Neural progenitor cell (in vitro differentiated cells): ENCODE measurements at regions not wholly inside any gene's neighbourhood (a gene's known extent, or its start where the extent isn't known, plus 50 kb on each side); places are given as distances from the start of the nearest gene placed in this dataset.

ENCODE experiments used
- DNase-seq: peaks from one replicate; pipeline ENCODE4 v3.0.0-alpha.2; 2016; ENCODE audit warnings: low spot score
- H2AFZ ChIP-seq: fragments of 200-600 bp; sonication (generic); replicated peaks from 2 replicates; pipeline ENCODE4 v1.6.1; 2016; ENCODE audit warnings: antibody characterized with exemption
- H3F3A ChIP-seq: fragments of 200-600 bp; sonication (generic); 2 replicates; pipeline ENCODE4 v1.6.1; 2016; ENCODE audit warnings: antibody characterized with exemption, low read depth
- H3K27ac ChIP-seq: fragments of 200-600 bp; sonication (generic); 2 replicates; pipeline ENCODE4 v1.5.1; 2016; ENCODE audit warnings: mild to moderate bottlenecking
- H3K27me3 ChIP-seq: fragments of 200-600 bp; sonication (generic); 2 replicates; pipeline ENCODE4 v1.6.1; 2016; ENCODE audit warnings: mild to moderate bottlenecking, moderate library complexity
- H3K36me3 ChIP-seq: fragments of 200-600 bp; sonication (generic); 2 replicates; pipeline ENCODE4 v1.5.1; 2016
- H3K4me1 ChIP-seq: fragments of 200-600 bp; sonication (generic); 2 replicates; pipeline ENCODE4 v1.6.1; 2016; ENCODE audit warnings: mixed run types
- H3K4me2 ChIP-seq: fragments of 200-600 bp; sonication (generic); 2 replicates; pipeline ENCODE4 v1.6.1; 2016
- H3K4me3 ChIP-seq: fragments of 200-600 bp; sonication (generic); 2 replicates; pipeline ENCODE4 v1.5.1; 2016
- H3K79me2 ChIP-seq: fragments of 200-600 bp; sonication (generic); 2 replicates; pipeline ENCODE4 v1.6.1; 2016; ENCODE audit warnings: low read depth
- H3K9ac ChIP-seq: fragments of 200-600 bp; sonication (generic); 2 replicates; pipeline ENCODE4 v1.6.1; 2016
- H3K9me3 ChIP-seq: fragments of 200-600 bp; sonication (generic); 2 replicates; pipeline ENCODE4 v1.5.1; 2016; ENCODE audit warnings: low read depth
- H4K20me1 ChIP-seq: fragments of 200-600 bp; sonication (generic); 2 replicates; pipeline ENCODE4 v1.6.1; 2016; ENCODE audit warnings: low read depth
- H3K27ac Mint-ChIP-seq: 3 replicates; pipeline ENCODE4 v1.8.0; 2021; ENCODE audit warnings: mixed read lengths
- H3K27me3 Mint-ChIP-seq: 2 replicates; pipeline ENCODE4 v1.8.0; 2022; ENCODE audit warnings: low read depth, mild to moderate bottlenecking, inconsistent platforms, moderate library complexity, mixed read lengths; ENCODE audit not compliant: insufficient read depth
- H3K36me3 Mint-ChIP-seq: 3 replicates; pipeline ENCODE4 v1.8.0; 2021; ENCODE audit warnings: mixed read lengths
- H3K4me1 Mint-ChIP-seq: 3 replicates; pipeline ENCODE4 v1.8.0; 2021; ENCODE audit warnings: mixed read lengths
- H3K4me3 Mint-ChIP-seq: 3 replicates; pipeline ENCODE4 v1.8.0; 2021; ENCODE audit warnings: mild to moderate bottlenecking, moderate library complexity, mixed read lengths
- H3K9me3 Mint-ChIP-seq: 3 replicates; pipeline ENCODE4 v1.8.0; 2020; ENCODE audit warnings: mixed read lengths
- CTCF ChIP-seq: fragments of 200-600 bp; sonication (generic); IDR thresholded peaks from 2 replicates; pipeline ENCODE4 v1.5.1; 2017; ENCODE audit warnings: antibody characterized with exemption, mild to moderate bottlenecking
- EZH2 ChIP-seq: fragments of 200-600 bp; sonication (generic); IDR thresholded peaks from 2 replicates; pipeline ENCODE4 v1.6.1; 2017; ENCODE audit warnings: antibody characterized with exemption, mild to moderate bottlenecking, moderate library complexity
- EZH2phosphoT487 ChIP-seq: fragments of 200-600 bp; sonication (generic); IDR thresholded peaks from 2 replicates; pipeline ENCODE4 v1.6.1; 2017; ENCODE audit warnings: antibody characterized with exemption

DNA sequence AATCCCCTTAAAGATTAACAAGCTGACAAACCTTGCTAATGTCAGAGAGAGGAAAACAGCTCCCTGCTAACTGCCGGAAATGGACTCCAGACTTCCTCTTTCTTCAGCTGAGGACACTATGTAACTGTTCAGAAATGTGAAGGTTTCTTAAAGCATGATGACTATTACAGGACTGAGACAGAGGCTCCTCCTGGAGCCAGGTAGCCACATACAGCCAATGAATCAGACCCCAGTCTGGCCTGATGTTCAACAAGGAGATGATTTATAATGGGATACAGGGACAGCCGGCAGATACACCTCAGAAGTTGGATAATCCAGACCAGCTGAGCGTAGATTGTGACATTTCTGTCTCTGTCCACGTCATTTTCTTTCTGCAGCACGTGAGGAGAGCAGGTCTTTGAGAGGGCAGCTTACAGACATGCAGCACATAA is 216.2 kb downstream of the HS3ST3A1 start:
- Histone ChIP-seq H3F3A (no peaks in the 10 kb centered on the region), H3K36me3 (no peaks in the 10 kb centered on the region), H2AFZ (peak overlapping the region; percentile 11), H4K20me1 (no peaks in the 10 kb centered on the region), H3K4me1 (peaks cover 6% of the 10 kb centered on the region), H3K79me2 (no peaks in the 10 kb centered on the region), H3K27me3 (no peaks in the 10 kb centered on the region), H3K9ac (no peak overlapping the region), H3K9me3 (no peaks in the 10 kb centered on the region), H3K4me2 (no peak overlapping the region), H3K4me3 (no peak overlapping the region), H3K27ac (no peak overlapping the region)
- TF ChIP-seq EZH2 = no peak
- TF ChIP-seq EZH2phosphoT487 = no peak
- no peak for TF ChIP-seq CTCF
- no peaks in the 10 kb centered on the region for H3K36me3 Mint-ChIP-seq
- H3K27me3 Mint-ChIP-seq = no peaks in the 10 kb centered on the region
- no peaks in the 10 kb centered on the region for H3K9me3 Mint-ChIP-seq
- no peak overlapping the region for H3K4me3 Mint-ChIP-seq
- H3K4me1 Mint-ChIP-seq = peaks cover 4% of the 10 kb centered on the region
- no peak for DNase-seq
- H3K27ac Mint-ChIP-seq = no peak overlapping the region

- Histone ChIP-seq H3K36me3 (no peaks in the 10 kb centered on the region), H3F3A (no peaks in the 10 kb centered on the region), H3K4me3 (no peak overlapping the region), H3K79me2 (no peaks in the 10 kb centered on the region), H3K27me3 (no peaks in the 10 kb centered on the region), H4K20me1 (no peaks in the 10 kb centered on the region), H3K27ac (no peak overlapping the region), H3K4me2 (no peak overlapping the region), H3K4me1 (peaks cover 6% of the 10 kb centered on the region), H2AFZ (no peak overlapping the region), H3K9ac (no peak overlapping the region), H3K9me3 (no peaks in the 10 kb centered on the region)
- TF ChIP-seq EZH2 (no peak), EZH2phosphoT487 (no peak), CTCF (no peak)
- Mint-ChIP-seq H3K9me3 (no peaks in the 10 kb centered on the region), H3K4me3 (no peak overlapping the region), H3K36me3 (no peaks in the 10 kb centered on the region), H3K27me3 (no peaks in the 10 kb centered on the region), H3K27ac (no peak overlapping the region), H3K4me1 (peaks cover 4% of the 10 kb centered on the region)
- no peak for DNase-seq
Observed at GRCh38 chr17:13384626-13385025, 217.1 kb downstream of the HS3ST3A1 start.

GRCh38 chr17:13378361-13378760 is 223.4 kb downstream of the HS3ST3A1 start:
- H3K4me3 Mint-ChIP-seq = no peak overlapping the region
- no peak overlapping the region for H3K4me3 ChIP-seq
- H4K20me1 ChIP-seq = no peaks in the 10 kb centered on the region
- no peak overlapping the region for H2AFZ ChIP-seq
- H3K27me3 Mint-ChIP-seq = peaks cover 4% of the 10 kb centered on the region
- DNase-seq = no peak
- no peaks in the 10 kb centered on the region for H3K27me3 ChIP-seq
- no peaks in the 10 kb centered on the region for H3K9me3 Mint-ChIP-seq
- H3K9ac ChIP-seq = no peak overlapping the region
- no peak overlapping the region for H3K27ac Mint-ChIP-seq
- no peaks in the 10 kb centered on the region for H3K36me3 Mint-ChIP-seq
- no peak overlapping the region for H3K4me2 ChIP-seq
- H3K79me2 ChIP-seq = no peaks in the 10 kb centered on the region
- H3K4me1 Mint-ChIP-seq = peaks cover 3% of the 10 kb centered on the region
- TF ChIP-seq EZH2phosphoT487 (no peak), CTCF (no peak), EZH2 (no peak)
- no peaks in the 10 kb centered on the region for H3K36me3 ChIP-seq
- H3K9me3 ChIP-seq = no peaks in the 10 kb centered on the region
- H3K4me1 ChIP-seq = no peaks in the 10 kb centered on the region
- H3F3A ChIP-seq = no peaks in the 10 kb centered on the region
- no peak overlapping the region for H3K27ac ChIP-seq
